Body of pancreas (tissue), 4 donors: ENCODE measurements at regions not wholly inside any gene's neighbourhood (a gene's known extent, or its start where the extent isn't known, plus 50 kb on each side); places are given as distances from the start of the nearest gene placed in this dataset.

Experiments
- ATAC-seq: fragments of 150-250 bp; one replicate; pipeline ENCODE4 v1.9.1; 2016
- DNase-seq, 4 donors: peaks; one replicate each; pipeline ENCODE4 v3.0.0-alpha.2; 2019
- H3K27ac ChIP-seq, 4 donors: fragments of 200-600 bp; sonication (generic); 1 replicate in 3 of 4; 2 replicates in 1 of 4; pipeline versions ENCODE4 v1.5.1 to v1.6.1; 2016 to 2019; ENCODE audit warnings: mild to moderate bottlenecking in 1 of 4, mixed read lengths in 1 of 4, moderate library complexity in 1 of 4
- H3K27me3 ChIP-seq, 2 donors: fragments of 200-600 bp; sonication (generic); one replicate each; pipeline ENCODE4 v1.6.0; 2016; ENCODE audit warnings: mild to moderate bottlenecking in 1 of 2
- H3K36me3 ChIP-seq, 2 donors: fragments of 200-600 bp; sonication (generic); replicated peaks in 1 of 2; 2 replicates each; pipeline ENCODE4 v1.5.1; 2016; ENCODE audit warnings: low read depth in 2 of 2; ENCODE audit not compliant: insufficient read depth in 1 of 2
- H3K4me1 ChIP-seq: fragments of 200-600 bp; sonication (generic); one replicate; pipeline ENCODE4 v1.6.0; 2016
- H3K4me3 ChIP-seq, 2 donors: fragments of 200-600 bp; sonication (generic); 1 replicate in 1 of 2; 2 replicates in 1 of 2; pipeline ENCODE4 v1.5.1; 2016 to 2019
- H3K9me3 ChIP-seq, 3 donors: fragments of 200-600 bp; sonication (generic); 1 replicate in 2 of 3; 2 replicates in 1 of 3; pipeline ENCODE4 v1.5.1; 2016
- POLR2A ChIP-seq, 3 donors: fragments of 450-650 bp; IDR thresholded peaks; one replicate each; pipeline ENCODE4 v1.6.1; 2016; ENCODE audit warnings: antibody characterized with exemption in 3 of 3, mild to moderate bottlenecking in 2 of 3
- WGBS, 2 donors: methylation state at CpG; one replicate each; pipeline ENCODE4 v1.1.5; 2017; 5-methylcytosine and 5-hydroxymethylcytosine counted together
- intact Hi-C: fragments of 100-400 bp; cut with DNase I; formaldehyde crosslinking; loops from one replicate; pipeline ENCODE4 v1.15.1; 2023
- TF ChIP-seq, protein P1 (sequence below), 7 experiments: fragments of 450-650 bp in 4 of 7; fragments of 200-600 bp in 3 of 7; sonication (generic) in 3 of 7; IDR thresholded peaks; one replicate each; pipeline ENCODE4 v1.5.1; 2016 to 2019; ENCODE audit warnings: antibody characterized with exemption in 7 of 7

DNA sequence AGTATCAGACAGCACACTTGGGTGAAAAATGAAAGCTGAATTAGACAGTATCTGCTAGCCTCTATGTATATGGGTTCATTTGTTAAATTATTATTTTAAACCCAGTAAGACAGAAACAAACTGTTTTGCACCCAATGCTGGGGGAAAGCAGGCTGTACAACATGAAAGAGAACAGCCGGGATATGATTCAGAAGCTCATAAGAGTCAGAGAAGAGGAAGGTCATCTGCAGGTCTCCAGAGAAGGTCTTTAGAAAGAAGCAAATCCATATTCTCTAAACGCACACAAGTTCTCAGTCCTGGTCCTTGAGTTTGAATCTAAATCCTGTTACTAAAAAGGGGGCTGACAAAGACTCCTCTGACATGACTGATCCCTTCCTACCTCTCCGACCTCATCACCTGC is 155.1 kb downstream of the SIPA1L2 start:
- Histone ChIP-seq H3K27me3 (no peaks in the 10 kb centered on the region), H3K27ac (no peak overlapping the region), H3K4me1 (no peaks in the 10 kb centered on the region), H3K36me3 (no peaks in the 10 kb centered on the region), H3K9me3 (no peaks in the 10 kb centered on the region), H3K4me3 (no peak overlapping the region)
- DNase-seq: no peak
- intact Hi-C loops: no loop called here
- 75 to 80% methylated on average over 3 of the region's 3 CpGs for WGBS, 2 donors
- TF ChIP-seq, protein P1, sequence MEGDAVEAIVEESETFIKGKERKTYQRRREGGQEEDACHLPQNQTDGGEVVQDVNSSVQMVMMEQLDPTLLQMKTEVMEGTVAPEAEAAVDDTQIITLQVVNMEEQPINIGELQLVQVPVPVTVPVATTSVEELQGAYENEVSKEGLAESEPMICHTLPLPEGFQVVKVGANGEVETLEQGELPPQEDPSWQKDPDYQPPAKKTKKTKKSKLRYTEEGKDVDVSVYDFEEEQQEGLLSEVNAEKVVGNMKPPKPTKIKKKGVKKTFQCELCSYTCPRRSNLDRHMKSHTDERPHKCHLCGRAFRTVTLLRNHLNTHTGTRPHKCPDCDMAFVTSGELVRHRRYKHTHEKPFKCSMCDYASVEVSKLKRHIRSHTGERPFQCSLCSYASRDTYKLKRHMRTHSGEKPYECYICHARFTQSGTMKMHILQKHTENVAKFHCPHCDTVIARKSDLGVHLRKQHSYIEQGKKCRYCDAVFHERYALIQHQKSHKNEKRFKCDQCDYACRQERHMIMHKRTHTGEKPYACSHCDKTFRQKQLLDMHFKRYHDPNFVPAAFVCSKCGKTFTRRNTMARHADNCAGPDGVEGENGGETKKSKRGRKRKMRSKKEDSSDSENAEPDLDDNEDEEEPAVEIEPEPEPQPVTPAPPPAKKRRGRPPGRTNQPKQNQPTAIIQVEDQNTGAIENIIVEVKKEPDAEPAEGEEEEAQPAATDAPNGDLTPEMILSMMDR (IDR thresholded peaks at IDR 0.05): no peak
- no peak for TF ChIP-seq POLR2A (IDR thresholded peaks at IDR 0.05)
- no peak for ATAC-seq

DNA sequence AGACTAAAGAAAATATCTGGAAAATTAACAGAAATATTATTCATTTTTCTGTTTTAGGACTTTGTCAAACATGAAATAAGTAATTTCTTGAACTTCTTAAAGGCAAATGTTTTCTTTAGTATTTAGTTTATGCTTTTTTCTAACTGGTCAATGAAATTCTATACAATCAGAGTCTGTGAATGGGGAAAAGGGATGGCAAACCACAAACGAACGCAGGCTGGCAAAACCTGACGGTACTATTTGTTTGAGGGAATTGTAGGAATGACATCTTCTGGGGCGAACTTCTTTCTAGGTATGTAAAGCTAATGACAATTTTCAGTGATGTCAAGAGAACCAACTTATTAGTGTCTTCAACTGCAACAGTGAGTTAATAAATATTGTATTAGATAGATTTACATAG is 156.0 kb downstream of the SIPA1L2 start:
- TF ChIP-seq, protein P1 (IDR thresholded peaks at IDR 0.05): no peak
- TF ChIP-seq POLR2A (IDR thresholded peaks at IDR 0.05): no peak
- Histone ChIP-seq H3K4me1 (no peaks in the 10 kb centered on the region), H3K9me3 (no peaks in the 10 kb centered on the region), H3K4me3 (no peak overlapping the region), H3K36me3 (no peaks in the 10 kb centered on the region), H3K27me3 (no peaks in the 10 kb centered on the region), H3K27ac (no peak overlapping the region)
- WGBS, 2 donors: 80 to 84% methylated on average over 4 of the region's 4 CpGs
- no peak for ATAC-seq
- intact Hi-C loops: no loop called here
- no peak for DNase-seq

DNA sequence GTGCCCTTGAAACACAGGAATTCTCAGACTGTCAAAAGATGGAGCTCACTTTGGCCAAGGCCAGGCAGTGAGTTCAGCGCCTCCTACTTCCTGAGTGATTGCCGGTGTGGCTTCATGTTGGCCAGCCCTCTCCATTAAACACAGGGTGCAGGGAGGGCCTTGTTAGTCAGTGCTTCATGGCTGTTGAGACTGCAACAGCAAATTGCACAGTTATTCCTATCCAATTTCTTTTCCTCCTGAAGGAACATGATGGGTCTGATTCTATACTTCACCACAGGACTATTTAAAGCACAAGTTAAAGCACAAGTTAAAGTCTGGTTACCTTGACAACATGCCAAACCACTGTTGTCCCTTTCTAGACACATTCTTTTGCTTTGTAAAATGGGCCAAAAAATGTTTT is 156.6 kb downstream of the SIPA1L2 start:
- no peak for TF ChIP-seq POLR2A (IDR thresholded peaks at IDR 0.05)
- WGBS, 2 donors: 70 to 80% methylated on average over 2 of the region's 2 CpGs
- DNase-seq (no peak), ATAC-seq (no peak)
- Histone ChIP-seq H3K36me3 (no peaks in the 10 kb centered on the region), H3K27me3 (no peaks in the 10 kb centered on the region), H3K9me3 (no peaks in the 10 kb centered on the region), H3K4me3 (no peak overlapping the region), H3K27ac (no peak overlapping the region), H3K4me1 (no peaks in the 10 kb centered on the region)
- intact Hi-C loops: no loop called here

DNA sequence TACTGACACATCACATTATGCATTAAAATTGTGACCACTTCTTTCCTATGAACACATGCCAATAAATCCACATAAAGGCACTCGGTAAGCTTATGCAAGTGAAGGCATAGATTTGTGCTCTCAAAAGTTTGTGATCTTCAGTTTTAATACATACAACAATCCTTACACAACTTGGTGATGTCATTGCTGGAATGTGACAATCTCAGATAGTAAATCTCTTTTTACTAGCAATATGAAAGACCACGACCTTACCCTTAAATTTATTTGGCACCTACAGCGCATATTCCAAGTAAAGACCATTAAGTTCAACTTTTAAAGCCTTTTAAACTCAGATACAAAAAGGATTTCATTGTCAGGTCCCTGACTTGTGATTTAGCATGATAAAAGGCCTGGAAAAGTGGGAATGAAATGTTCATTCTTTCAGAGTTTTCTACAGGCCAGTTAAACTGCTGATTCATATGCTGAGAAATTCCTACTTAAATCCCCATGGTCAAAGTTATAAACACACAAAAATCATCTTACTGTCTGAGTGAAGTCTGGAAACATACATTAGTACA is 157.4 kb downstream of the SIPA1L2 start:
- intact Hi-C loops: no loop called here
- TF ChIP-seq, protein P1 (IDR thresholded peaks at IDR 0.05): no peak
- TF ChIP-seq POLR2A (IDR thresholded peaks at IDR 0.05): no peak
- ATAC-seq (no peak), DNase-seq (no peak)
- no peak overlapping the region for H3K4me3 ChIP-seq
- no peaks in the 10 kb centered on the region for H3K4me1 ChIP-seq
- no peaks in the 10 kb centered on the region for H3K9me3 ChIP-seq
- no peaks in the 10 kb centered on the region for H3K27me3 ChIP-seq
- no peak overlapping the region for H3K27ac ChIP-seq
- no peaks in the 10 kb centered on the region for H3K36me3 ChIP-seq
- 85 to 87% methylated on average over 3 of the region's 3 CpGs for WGBS, 2 donors

DNA sequence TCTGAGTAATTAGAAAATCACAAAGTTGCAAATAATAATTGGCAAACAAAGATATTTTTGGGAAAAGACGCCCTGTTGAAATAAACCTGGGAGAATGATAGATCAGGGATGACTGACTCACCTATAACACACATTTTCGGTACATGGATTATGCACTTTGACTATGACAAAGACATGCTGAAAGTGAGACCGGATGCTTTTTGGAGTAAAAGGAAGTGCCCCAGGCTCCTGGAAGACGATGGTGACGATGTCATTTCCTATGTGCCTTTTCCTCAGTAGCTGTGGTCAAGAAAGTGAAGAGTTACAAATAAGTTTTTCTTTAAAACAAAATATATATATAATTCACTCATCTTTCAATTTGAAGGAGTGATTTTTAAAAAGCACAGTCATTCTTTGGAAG is 158.7 kb downstream of the SIPA1L2 start:
- Histone ChIP-seq H3K27ac (no peak overlapping the region), H3K4me3 (no peak overlapping the region), H3K27me3 (no peaks in the 10 kb centered on the region), H3K9me3 (no peaks in the 10 kb centered on the region), H3K4me1 (no peaks in the 10 kb centered on the region), H3K36me3 (no peaks in the 10 kb centered on the region)
- ATAC-seq (no peak), DNase-seq (no peak)
- intact Hi-C loops: no loop called here
- 75 to 92% methylated on average over 5 of the region's 5 CpGs for WGBS, 2 donors
- TF ChIP-seq POLR2A (IDR thresholded peaks at IDR 0.05): no peak
- TF ChIP-seq, protein P1 (IDR thresholded peaks at IDR 0.05): no peak
